Fibroblast of lung (primary cell): ENCODE measurements at regions not wholly inside any gene's neighbourhood (a gene's known extent, or its start where the extent isn't known, plus 50 kb on each side); places are given as distances from the start of the nearest gene placed in this dataset.

Source experiments
- DNase-seq, 2 donors: peaks; one replicate each; pipeline versions ENCODE4 v3.0.0 to v3.0.0-alpha.2; 2010; ENCODE audit warnings: low read depth in 2 of 2
- H2AFZ ChIP-seq: 2 replicates; pipeline ENCODE4 v1.5.1; 2012; ENCODE audit warnings: low read length, control low read depth, inconsistent platforms
- H3K27ac ChIP-seq: 2 replicates; pipeline ENCODE4 v1.5.1; 2011; ENCODE audit warnings: low read length, control low read depth; ENCODE audit not compliant: insufficient read depth
- H3K27me3 ChIP-seq: 2 replicates; pipeline ENCODE4 v1.5.1; 2011; ENCODE audit warnings: mild to moderate bottlenecking, low read length; ENCODE audit not compliant: control insufficient read depth, insufficient read depth
- H3K36me3 ChIP-seq: 2 replicates; pipeline ENCODE4 v1.5.1; 2011; ENCODE audit warnings: low read length; ENCODE audit not compliant: control insufficient read depth, insufficient read depth
- H3K4me1 ChIP-seq: 2 replicates; pipeline ENCODE4 v1.5.1; 2011; ENCODE audit warnings: low read length; ENCODE audit not compliant: control insufficient read depth, insufficient read depth; ENCODE audit errors: extremely low read depth
- H3K4me2 ChIP-seq: 2 replicates; pipeline ENCODE4 v1.5.1; 2011; ENCODE audit warnings: low read length, control low read depth; ENCODE audit not compliant: insufficient read depth; ENCODE audit errors: extremely low read depth
- H3K4me3 ChIP-seq, 4 experiments: fragments of 200-600 bp in 1 of 4; sonication (generic) in 1 of 4; replicated peaks in 1 of 4; 2 replicates each; pipeline ENCODE4 v1.5.1; 2011 to 2016; ENCODE audit warnings: low read length in 4 of 4, low read depth in 3 of 4, mild to moderate bottlenecking in 3 of 4, control low read depth in 2 of 4, inconsistent platforms in 1 of 4, mixed read lengths in 1 of 4; ENCODE audit not compliant: insufficient read depth in 1 of 4; ENCODE audit errors: control extremely low read depth in 1 of 4
- H3K79me2 ChIP-seq: 2 replicates; pipeline ENCODE4 v1.5.1; 2012; ENCODE audit warnings: mild to moderate bottlenecking, low read length, inconsistent platforms; ENCODE audit not compliant: control insufficient read depth, insufficient read depth
- H3K9ac ChIP-seq: 2 replicates; pipeline ENCODE4 v1.5.1; 2011; ENCODE audit warnings: mild to moderate bottlenecking, low read length, control low read depth; ENCODE audit not compliant: insufficient read depth
- H3K9me3 ChIP-seq: 2 replicates; pipeline ENCODE4 v1.5.1; 2012; ENCODE audit warnings: low read depth, low read length; ENCODE audit not compliant: control insufficient read depth, insufficient read depth
- H4K20me1 ChIP-seq: 2 replicates; pipeline ENCODE4 v1.5.1; 2011; ENCODE audit warnings: low read length; ENCODE audit not compliant: control insufficient read depth, insufficient read depth; ENCODE audit errors: extremely low read depth
- CTCF ChIP-seq, 2 donors: IDR thresholded peaks in 1 of 2; conservative IDR thresholded peaks in 1 of 2; 1 replicate in 1 of 2; 2 replicates in 1 of 2; pipeline ENCODE4 v1.5.1; 2011 to 2012; ENCODE audit warnings: low read length in 2 of 2, control low read depth in 1 of 2, inconsistent platforms in 1 of 2, low read depth in 1 of 2, mild to moderate bottlenecking in 1 of 2
- EZH2 ChIP-seq: IDR thresholded peaks from 2 replicates; pipeline ENCODE4 v1.5.1; 2012; ENCODE audit warnings: low read length, control low read depth, mild to moderate bottlenecking; ENCODE audit errors: missing control alignments

DNA sequence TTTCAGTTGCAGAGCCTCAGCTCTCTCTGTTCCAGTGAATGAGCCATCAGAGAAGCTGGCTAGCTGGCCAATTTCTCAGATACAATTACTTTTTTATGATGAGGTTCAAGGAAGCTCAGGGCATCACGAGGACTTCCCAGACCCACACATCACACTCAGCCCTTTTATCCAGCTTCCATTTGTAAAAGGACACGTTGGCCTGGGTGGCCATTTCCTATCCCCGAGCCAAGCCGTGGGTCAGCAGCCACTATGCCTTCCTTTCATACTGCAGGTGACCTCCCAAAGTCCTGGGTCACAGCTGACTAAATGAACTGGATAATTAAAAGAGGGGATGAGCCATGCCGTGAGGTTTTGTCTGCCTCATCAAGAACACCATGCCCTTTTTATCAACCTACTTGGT, 236.9 kb upstream of the PPARGC1A start:
- no peak for TF ChIP-seq EZH2
- no peak for TF ChIP-seq CTCF (conservative IDR thresholded peaks at IDR 0.05 in 1 of 2, IDR thresholded peaks at IDR 0.05 in 1 of 2; ENCODE audit: low read depth in 1 of 2, low read length in 2 of 2)

DNA sequence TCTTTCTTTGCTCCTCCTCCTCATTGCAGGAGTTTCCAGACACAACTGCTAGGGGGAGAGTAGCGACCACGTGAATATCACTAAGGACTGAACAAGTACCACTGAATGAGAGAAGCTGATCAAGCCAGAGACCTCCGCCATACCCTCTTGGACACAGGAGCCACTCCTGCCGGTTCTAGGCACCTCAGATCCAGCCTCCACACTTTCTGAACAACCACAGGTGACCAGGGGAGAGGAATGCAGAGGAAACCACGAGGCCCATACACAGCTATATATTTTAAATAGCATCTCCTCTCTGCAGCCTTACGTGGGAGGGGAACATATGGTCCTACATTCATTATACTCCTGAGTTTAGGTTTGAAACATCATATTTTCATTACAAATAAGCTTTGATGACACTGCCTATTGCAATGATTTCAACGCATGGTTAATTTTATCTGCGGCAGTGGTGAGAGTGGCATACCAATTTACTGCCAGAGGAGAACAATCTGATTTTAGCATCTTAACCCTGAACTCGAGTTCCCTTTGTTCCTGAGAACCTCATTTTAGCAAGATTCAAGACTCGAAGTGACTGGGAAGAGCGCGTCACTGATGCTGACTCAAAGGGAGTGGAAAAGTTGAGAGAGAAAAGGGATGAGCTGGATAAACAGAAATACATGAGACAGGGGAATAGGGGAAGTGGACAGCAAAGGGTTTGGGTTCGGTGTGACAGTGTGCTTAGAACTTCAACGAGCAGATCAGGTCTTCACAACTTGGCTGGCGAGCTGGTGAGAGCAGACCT, 231.7 kb upstream of the PPARGC1A start:
- H3K4me1 ChIP-seq = no peaks in the 10 kb centered on the region
- H3K36me3 ChIP-seq = no peaks in the 10 kb centered on the region
- no peaks in the 10 kb centered on the region for H3K79me2 ChIP-seq
- H3K4me2 ChIP-seq = no peak overlapping the region
- TF ChIP-seq EZH2 = no peak
- no peak for TF ChIP-seq CTCF (conservative IDR thresholded peaks at IDR 0.05 in 1 of 2, IDR thresholded peaks at IDR 0.05 in 1 of 2; ENCODE audit: low read depth in 1 of 2, low read length in 2 of 2)
- H3K27ac ChIP-seq = no peak overlapping the region
- H2AFZ ChIP-seq = no peak overlapping the region
- no peak overlapping the region for H3K9ac ChIP-seq
- no peak overlapping the region for H3K4me3 ChIP-seq
- no peaks in the 10 kb centered on the region for H3K27me3 ChIP-seq
- peak; percentile 31 to 52 for DNase-seq
- no peaks in the 10 kb centered on the region for H3K9me3 ChIP-seq
- no peaks in the 10 kb centered on the region for H4K20me1 ChIP-seq

More for the DNA sequence above, 236.9 kb upstream of the PPARGC1A start:
- no peak overlapping the region for H3K4me3 ChIP-seq
- no peaks in the 10 kb centered on the region for H4K20me1 ChIP-seq
- H2AFZ ChIP-seq = no peak overlapping the region
- no peaks in the 10 kb centered on the region for H3K27me3 ChIP-seq
- no peaks in the 10 kb centered on the region for H3K36me3 ChIP-seq
- no peak overlapping the region for H3K27ac ChIP-seq
- H3K4me1 ChIP-seq = no peaks in the 10 kb centered on the region
- no peaks in the 10 kb centered on the region for H3K79me2 ChIP-seq
- DNase-seq = no peak
- no peak overlapping the region for H3K4me2 ChIP-seq
- no peak overlapping the region for H3K9ac ChIP-seq
- H3K9me3 ChIP-seq = no peaks in the 10 kb centered on the region

GRCh38 chr4:24117975-24118374, 228.1 kb upstream of the PPARGC1A start:
- Histone ChIP-seq H4K20me1 (no peaks in the 10 kb centered on the region), H3K9me3 (no peaks in the 10 kb centered on the region), H3K79me2 (no peaks in the 10 kb centered on the region), H3K4me3 (no peak overlapping the region), H3K9ac (no peak overlapping the region), H3K4me2 (peak overlapping the region; percentile 8), H2AFZ (peak overlapping the region; percentile 15), H3K27ac (no peak overlapping the region), H3K4me1 (no peaks in the 10 kb centered on the region), H3K27me3 (no peaks in the 10 kb centered on the region), H3K36me3 (no peaks in the 10 kb centered on the region)
- TF ChIP-seq EZH2 (no peak), CTCF (conservative IDR thresholded peaks at IDR 0.05 in 1 of 2, IDR thresholded peaks at IDR 0.05 in 1 of 2; ENCODE audit: low read depth in 1 of 2, low read length in 2 of 2) (no peak)
- peak in 1 of 2 donors; percentile 73 for DNase-seq
